ENCODE measurements at regions not wholly inside any gene's neighbourhood (a gene's known extent, or its start where the extent isn't known, plus 50 kb on each side); places are given as distances from the start of the nearest gene placed in this dataset.

GRCh38 chr16:35565626-35566025 is 2106.2 kb downstream of the TP53TG3F start:
- no peak for TF ChIP-seq CTCF (IDR thresholded peaks at IDR 0.05; ENCODE audit: low read depth, low read length, poor library complexity, severe bottlenecking)
- TF ChIP-seq EZH2phosphoT487 (IDR thresholded peaks at IDR 0.05; ENCODE audit: borderline replicate concordance, low read length) = no peak

All from DOHH2 (cell line).